Astrocyte of the spinal cord (primary cell): ENCODE measurements at regions not wholly inside any gene's neighbourhood (a gene's known extent, or its start where the extent isn't known, plus 50 kb on each side); places are given as distances from the start of the nearest gene placed in this dataset.

Experiments
- DNase-seq: peaks from one replicate; pipeline ENCODE4 v3.0.0; 2011; ENCODE audit warnings: low read depth, low spot score
- H3K4me3 ChIP-seq: 2 replicates; pipeline ENCODE4 v1.5.1; 2011; ENCODE audit warnings: low read depth, mild to moderate bottlenecking, low read length, moderate library complexity
- CTCF ChIP-seq: IDR thresholded peaks from 2 replicates; pipeline ENCODE4 v1.5.1; 2012; ENCODE audit warnings: low read depth, mild to moderate bottlenecking, low read length, inconsistent platforms
- in situ Hi-C: cut with HindIII; loops from 2 replicates; pipeline ENCODE4 v1.10.0; 2017; ENCODE audit warnings: low sequenced_read_pairs

- TF ChIP-seq CTCF = no peak
- H3K4me3 ChIP-seq = no peak overlapping the region
- in situ Hi-C loops = no loop called here
- no peak for DNase-seq
These were observed 430.2 kb downstream of the QKI start for GRCh38 chr6:163844761-163845160.

GRCh38 chr6:163844357-163844756 is 429.8 kb downstream of the QKI start:
- no peak overlapping the region for H3K4me3 ChIP-seq
- no peak for TF ChIP-seq CTCF
- no peak for DNase-seq
- in situ Hi-C loops = no loop called here

- no peak for DNase-seq
- no peak overlapping the region for H3K4me3 ChIP-seq
- no peak for TF ChIP-seq CTCF
- in situ Hi-C loops = no loop called here
These were observed 428.7 kb downstream of the QKI start for GRCh38 chr6:163843218-163843617.

GRCh38 chr6:163842467-163842866 is 427.9 kb downstream of the QKI start:
- no peak overlapping the region for H3K4me3 ChIP-seq
- TF ChIP-seq CTCF = no peak
- no peak for DNase-seq
- in situ Hi-C loops = no loop called here

- no peak for DNase-seq
- no peak for TF ChIP-seq CTCF
- in situ Hi-C loops = no loop called here
- H3K4me3 ChIP-seq = no peak overlapping the region
These were observed 427.2 kb downstream of the QKI start for GRCh38 chr6:163841733-163842132.

GRCh38 chr6:163841326-163841725 is 426.8 kb downstream of the QKI start:
- in situ Hi-C loops = no loop called here
- H3K4me3 ChIP-seq = no peak overlapping the region
- no peak for DNase-seq
- TF ChIP-seq CTCF = no peak

GRCh38 chr6:163840880-163841279 is 426.4 kb downstream of the QKI start:
- no peak for DNase-seq
- in situ Hi-C loops = no loop called here
- TF ChIP-seq CTCF = no peak
- no peak overlapping the region for H3K4me3 ChIP-seq
